ENCODE measurements at regions not wholly inside any gene's neighbourhood (a gene's known extent, or its start where the extent isn't known, plus 50 kb on each side); places are given as distances from the start of the nearest gene placed in this dataset.

DNA sequence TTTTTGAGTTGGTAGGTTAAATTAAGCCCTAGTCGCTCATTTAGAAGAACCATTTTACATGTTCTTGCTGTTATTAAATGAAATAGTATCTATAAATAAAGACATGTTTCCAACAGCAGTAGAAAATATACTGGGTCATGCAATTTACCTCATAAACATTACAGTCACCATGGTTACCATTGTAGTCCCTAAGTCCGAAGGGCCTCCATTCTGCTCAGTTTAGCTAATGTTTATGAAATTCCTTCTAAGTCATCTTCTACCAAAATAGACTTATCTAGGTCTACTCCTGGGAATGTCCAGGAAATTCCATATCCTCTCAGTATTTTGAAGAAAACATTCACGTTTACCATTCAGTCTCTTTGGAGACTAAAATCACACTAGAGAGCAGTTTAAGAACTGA is 292.5 kb upstream of the DCAF8L1 start:
- TF ChIP-seq, protein P1, sequence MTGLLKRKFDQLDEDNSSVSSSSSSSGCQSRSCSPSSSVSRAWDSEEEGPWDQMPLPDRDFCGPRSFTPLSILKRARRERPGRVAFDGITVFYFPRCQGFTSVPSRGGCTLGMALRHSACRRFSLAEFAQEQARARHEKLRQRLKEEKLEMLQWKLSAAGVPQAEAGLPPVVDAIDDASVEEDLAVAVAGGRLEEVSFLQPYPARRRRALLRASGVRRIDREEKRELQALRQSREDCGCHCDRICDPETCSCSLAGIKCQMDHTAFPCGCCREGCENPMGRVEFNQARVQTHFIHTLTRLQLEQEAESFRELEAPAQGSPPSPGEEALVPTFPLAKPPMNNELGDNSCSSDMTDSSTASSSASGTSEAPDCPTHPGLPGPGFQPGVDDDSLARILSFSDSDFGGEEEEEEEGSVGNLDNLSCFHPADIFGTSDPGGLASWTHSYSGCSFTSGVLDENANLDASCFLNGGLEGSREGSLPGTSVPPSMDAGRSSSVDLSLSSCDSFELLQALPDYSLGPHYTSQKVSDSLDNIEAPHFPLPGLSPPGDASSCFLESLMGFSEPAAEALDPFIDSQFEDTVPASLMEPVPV (CRISPR knock-in tag; IDR thresholded peaks at IDR 0.05), result no peak
- TF ChIP-seq CBX5 (CRISPR knock-in tag; IDR thresholded peaks at IDR 0.05; ENCODE audit: borderline replicate concordance) (no peak), MAF1 (CRISPR knock-in tag; IDR thresholded peaks at IDR 0.05; ENCODE audit: borderline replicate concordance) (no peak), SSRP1 (CRISPR knock-in tag; IDR thresholded peaks at IDR 0.05) (no peak), MTF1 (CRISPR knock-in tag; IDR thresholded peaks at IDR 0.05) (no peak)
- TF ChIP-seq, protein P2, sequence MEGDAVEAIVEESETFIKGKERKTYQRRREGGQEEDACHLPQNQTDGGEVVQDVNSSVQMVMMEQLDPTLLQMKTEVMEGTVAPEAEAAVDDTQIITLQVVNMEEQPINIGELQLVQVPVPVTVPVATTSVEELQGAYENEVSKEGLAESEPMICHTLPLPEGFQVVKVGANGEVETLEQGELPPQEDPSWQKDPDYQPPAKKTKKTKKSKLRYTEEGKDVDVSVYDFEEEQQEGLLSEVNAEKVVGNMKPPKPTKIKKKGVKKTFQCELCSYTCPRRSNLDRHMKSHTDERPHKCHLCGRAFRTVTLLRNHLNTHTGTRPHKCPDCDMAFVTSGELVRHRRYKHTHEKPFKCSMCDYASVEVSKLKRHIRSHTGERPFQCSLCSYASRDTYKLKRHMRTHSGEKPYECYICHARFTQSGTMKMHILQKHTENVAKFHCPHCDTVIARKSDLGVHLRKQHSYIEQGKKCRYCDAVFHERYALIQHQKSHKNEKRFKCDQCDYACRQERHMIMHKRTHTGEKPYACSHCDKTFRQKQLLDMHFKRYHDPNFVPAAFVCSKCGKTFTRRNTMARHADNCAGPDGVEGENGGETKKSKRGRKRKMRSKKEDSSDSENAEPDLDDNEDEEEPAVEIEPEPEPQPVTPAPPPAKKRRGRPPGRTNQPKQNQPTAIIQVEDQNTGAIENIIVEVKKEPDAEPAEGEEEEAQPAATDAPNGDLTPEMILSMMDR (CRISPR knock-in tag; IDR thresholded peaks at IDR 0.05), result no peak
